GM18505 (cell line): ENCODE measurements at regions not wholly inside any gene's neighbourhood (a gene's known extent, or its start where the extent isn't known, plus 50 kb on each side); places are given as distances from the start of the nearest gene placed in this dataset.

ENCODE experiments used
- ATAC-seq: cut with Tn5 transposase; IDR thresholded peaks from one replicate; pipeline ENCODE4 v1.9.1; 2021; ENCODE audit not compliant: unreplicated experiment
- POLR2A ChIP-seq: IDR thresholded peaks from 4 replicates; pipeline ENCODE4 v1.6.1; 2011; ENCODE audit warnings: borderline replicate concordance; ENCODE audit not compliant: insufficient read depth, insufficient read length; ENCODE audit errors: extremely low read depth

DNA sequence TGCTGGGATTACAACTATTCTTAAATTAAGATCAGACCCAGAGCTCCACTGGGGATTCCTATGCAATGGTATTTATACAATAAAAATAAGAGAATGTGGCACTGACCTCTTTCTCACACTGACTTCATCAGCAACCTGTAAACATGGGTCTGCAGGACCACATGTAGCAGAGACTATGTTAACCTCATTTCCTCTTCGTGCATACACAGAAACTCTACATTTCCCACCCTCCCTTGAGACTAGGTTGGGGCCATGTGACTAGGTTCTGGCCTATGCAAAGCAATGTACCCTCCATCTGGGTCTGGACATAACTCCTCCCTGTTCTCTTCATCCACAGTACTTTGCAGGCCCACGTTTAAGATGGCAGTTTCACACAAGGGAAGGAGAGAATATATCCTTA, 514.4 kb upstream of the CHAC2 start:
- ATAC-seq: no peak
- TF ChIP-seq POLR2A: no peak

- no peak for ATAC-seq
- no peak for TF ChIP-seq POLR2A
Measured at GRCh38 chr2:53252115-53252514, 515.5 kb upstream of the CHAC2 start.

- TF ChIP-seq POLR2A: no peak
- ATAC-seq: no peak
Measured at GRCh38 chr2:53247956-53248735, 519.5 kb upstream of the CHAC2 start.

DNA sequence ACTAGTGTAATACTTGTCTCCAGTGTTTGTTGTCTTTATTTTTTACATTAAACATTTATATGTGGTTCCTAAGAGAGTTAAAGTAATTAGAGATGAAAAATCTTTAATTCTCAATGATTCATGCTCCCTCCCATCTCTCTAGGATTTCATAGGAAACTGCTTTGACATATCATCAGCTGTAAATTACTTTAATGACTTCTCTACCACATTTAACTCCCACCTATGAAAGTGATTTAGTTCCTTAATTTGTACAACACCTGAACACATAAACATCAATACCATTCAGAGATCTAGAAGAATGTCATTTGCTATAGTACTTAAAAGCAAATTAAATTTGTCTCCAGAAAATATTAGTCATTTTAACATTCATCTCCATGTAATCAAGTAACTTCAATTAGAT, 524.2 kb upstream of the CHAC2 start:
- ATAC-seq: no peak
- TF ChIP-seq POLR2A: no peak

- no peak for ATAC-seq
- no peak for TF ChIP-seq POLR2A
Measured at GRCh38 chr2:53242090-53242489, 525.5 kb upstream of the CHAC2 start.

GRCh38 chr2:53235836-53236582, 531.6 kb upstream of the CHAC2 start:
- ATAC-seq: no peak
- no peak for TF ChIP-seq POLR2A

- no peak for TF ChIP-seq POLR2A
- ATAC-seq: no peak
Measured at GRCh38 chr2:53234548-53234903, 533.1 kb upstream of the CHAC2 start.

- ATAC-seq: no peak
- no peak for TF ChIP-seq POLR2A
Measured at GRCh38 chr2:53233759-53234547, 533.7 kb upstream of the CHAC2 start.

DNA sequence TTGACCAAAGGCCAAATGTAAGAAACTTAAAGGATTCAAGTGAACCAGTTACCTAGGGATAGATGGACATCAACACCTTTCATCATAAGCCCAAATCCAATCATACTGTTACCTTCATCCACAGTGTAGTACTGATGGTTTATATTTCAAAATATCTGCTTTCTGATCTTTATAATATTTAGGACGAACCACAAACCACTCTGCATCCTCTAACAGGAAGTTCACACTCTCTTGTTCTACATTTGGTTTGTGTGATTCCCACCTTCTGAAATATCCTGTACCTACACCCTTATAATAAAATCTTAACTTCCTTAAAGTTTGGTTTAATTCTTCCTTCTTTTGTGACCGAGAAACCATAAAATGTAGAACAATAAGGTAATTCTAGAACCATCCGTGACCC, 535.7 kb upstream of the CHAC2 start:
- TF ChIP-seq POLR2A: no peak
- no peak for ATAC-seq

GRCh38 chr2:53230691-53231090, 536.9 kb upstream of the CHAC2 start:
- ATAC-seq: no peak
- TF ChIP-seq POLR2A: no peak

- no peak for TF ChIP-seq POLR2A
- no peak for ATAC-seq
Measured at GRCh38 chr2:53227535-53227934, 540.1 kb upstream of the CHAC2 start.

DNA sequence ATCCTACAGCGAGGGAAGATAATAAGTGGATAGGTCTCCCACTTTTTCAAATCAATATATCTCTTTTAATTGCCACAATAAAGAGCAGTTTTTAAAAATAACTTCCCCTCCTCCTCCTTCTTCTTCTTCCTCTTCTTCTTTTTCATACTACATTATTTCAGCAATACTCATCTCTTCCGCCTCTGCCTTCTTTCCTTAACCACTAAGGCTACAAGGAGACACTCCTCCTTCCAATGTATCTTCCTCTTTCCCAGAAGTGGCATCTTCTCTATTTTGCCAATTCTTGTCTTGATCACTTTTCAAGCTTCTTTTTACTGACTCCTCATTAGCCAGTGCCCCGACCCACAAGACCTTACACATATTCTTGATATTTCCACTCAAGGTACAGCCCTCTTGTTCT, 546.6 kb upstream of the CHAC2 start:
- no peak for ATAC-seq
- TF ChIP-seq POLR2A: no peak

GRCh38 chr2:53217250-53217649, 550.4 kb upstream of the CHAC2 start:
- TF ChIP-seq POLR2A: no peak
- ATAC-seq: no peak
